ENCODE measurements at regions not wholly inside any gene's neighbourhood (a gene's known extent, or its start where the extent isn't known, plus 50 kb on each side); places are given as distances from the start of the nearest gene placed in this dataset.

DNA sequence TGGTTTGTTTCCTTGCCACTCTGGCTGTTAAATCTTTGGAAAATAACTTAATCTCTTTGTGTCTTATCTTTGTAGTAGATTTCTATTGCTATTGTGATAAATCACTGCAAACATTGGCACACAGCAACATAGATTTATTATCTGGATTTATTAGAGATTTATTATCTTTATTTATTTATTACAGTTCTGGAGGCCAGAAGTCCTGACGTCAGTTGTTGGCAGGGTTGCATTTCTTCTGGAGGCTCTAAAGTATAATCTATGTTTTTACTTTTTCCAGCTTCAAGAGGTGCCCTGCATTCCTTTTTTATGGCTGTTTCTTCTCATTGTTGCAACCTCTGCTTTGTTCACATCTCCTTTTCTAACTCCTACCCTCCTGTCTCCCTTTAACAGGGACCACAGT lies 542.8 kb downstream of the GRXCR1 start:
- TF ChIP-seq GATA2 (IDR thresholded peaks at IDR 0.05; ENCODE audit: low read depth, low read length) (no peak), GATA3 (IDR thresholded peaks at IDR 0.05; ENCODE audit: low read depth, low read length) (no peak)

All from SH-SY5Y (cell line).